IPS DF 6.9 (cell line): ENCODE measurements at regions not wholly inside any gene's neighbourhood (a gene's known extent, or its start where the extent isn't known, plus 50 kb on each side); places are given as distances from the start of the nearest gene placed in this dataset.
A peak's percentile ranks its signal among the peaks of the same experiment; 100 is the strongest.

Source experiments
- DNase-seq: peaks from one replicate; pipeline ENCODE4 v3.0.0-alpha.2; 2013; ENCODE audit warnings: low read depth, low spot score
- H3K27ac ChIP-seq: one replicate; pipeline ENCODE4 v1.5.1; 2013; ENCODE audit warnings: low read length, control low read depth
- H3K27me3 ChIP-seq: 2 replicates; pipeline ENCODE4 v1.6.1; 2013; ENCODE audit warnings: mild to moderate bottlenecking, low read length; ENCODE audit not compliant: control insufficient read depth, insufficient read depth
- H3K36me3 ChIP-seq: 2 replicates; pipeline ENCODE4 v1.6.1; 2013; ENCODE audit warnings: low read length; ENCODE audit not compliant: control insufficient read depth, insufficient read depth
- H3K4me1 ChIP-seq: 2 replicates; pipeline ENCODE4 v1.6.1; 2013; ENCODE audit warnings: low read length; ENCODE audit not compliant: control insufficient read depth, insufficient read depth
- H3K4me3 ChIP-seq: 2 replicates; pipeline ENCODE4 v1.5.1; 2013; ENCODE audit warnings: mild to moderate bottlenecking, low read length
- H3K9me3 ChIP-seq: 2 replicates; pipeline ENCODE4 v1.6.1; 2013; ENCODE audit warnings: low read length, inconsistent platforms; ENCODE audit not compliant: control insufficient read depth, insufficient read depth
- WGBS: extraction: QIAGEN DNeasy Blood & Tissue Kit; methylation state at CpG from one replicate; pipeline ENCODE4 v1.1.7; 2013; ENCODE audit warnings: mixed read lengths, missing lambda C conversion rate; ENCODE audit not compliant: insufficient read length, insufficient coverage; 5-methylcytosine and 5-hydroxymethylcytosine counted together

DNA sequence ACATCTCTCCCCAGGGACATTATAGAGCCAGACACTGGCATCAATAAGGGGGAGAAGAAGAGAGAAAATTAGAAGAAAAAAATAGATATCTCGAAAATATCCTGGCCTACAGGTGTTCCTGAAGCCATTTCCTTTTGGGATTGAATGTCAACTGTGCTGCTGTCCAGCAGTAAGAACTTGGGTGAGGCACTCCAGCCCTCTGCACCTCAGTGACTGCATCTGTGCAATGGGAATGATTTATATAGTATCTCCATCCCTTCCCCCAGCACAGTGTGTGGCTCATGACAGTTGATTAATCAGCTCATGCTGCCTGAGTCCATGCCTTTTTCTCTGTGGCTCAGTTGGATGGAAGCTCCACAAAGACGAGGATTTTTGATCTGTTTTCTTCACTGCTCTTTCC, 74.1 kb upstream of the TINAGL1 start:
- Histone ChIP-seq H3K27me3 (no peaks in the 10 kb centered on the region), H3K9me3 (no peaks in the 10 kb centered on the region), H3K36me3 (no peaks in the 10 kb centered on the region), H3K4me1 (peaks cover 19% of the 10 kb centered on the region), H3K27ac (no peak overlapping the region), H3K4me3 (no peak overlapping the region)
- no peak for DNase-seq
- no CpG with 5 or more reads among the region's 2 CpGs for WGBS

- WGBS: no CpG with 5 or more reads among the region's 11 CpGs
Measured at GRCh38 chr1:31502926-31503511, 73.3 kb upstream of the TINAGL1 start.

DNA sequence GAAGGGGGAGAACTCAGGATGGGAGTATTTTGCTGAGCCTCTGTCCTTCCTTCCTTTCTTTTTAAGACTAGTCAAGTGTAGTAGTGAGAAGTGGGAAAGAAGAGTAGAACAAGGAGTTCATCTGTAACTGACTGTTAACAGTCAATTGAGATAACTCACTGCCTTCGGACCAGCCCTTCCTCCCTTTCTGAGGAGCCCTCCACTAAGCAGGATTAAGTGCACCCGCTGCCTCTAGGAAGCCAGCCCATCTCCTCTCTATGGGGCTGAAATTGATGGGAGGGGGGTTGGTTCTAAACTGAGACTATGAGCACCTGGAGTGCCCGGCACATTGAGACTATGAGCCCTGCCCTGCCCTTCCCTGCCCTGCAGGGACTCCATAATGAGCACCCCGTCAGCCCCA, 72.7 kb upstream of the TINAGL1 start:
- peaks cover 19% of the 10 kb centered on the region for H3K4me1 ChIP-seq
- H3K9me3 ChIP-seq: no peaks in the 10 kb centered on the region
- no peak overlapping the region for H3K27ac ChIP-seq
- H3K27me3 ChIP-seq: no peaks in the 10 kb centered on the region
- DNase-seq: no peak
- no peak overlapping the region for H3K4me3 ChIP-seq
- no CpG with 5 or more reads among the region's 4 CpGs for WGBS
- no peaks in the 10 kb centered on the region for H3K36me3 ChIP-seq

More at GRCh38 chr1:31502926-31503511, 73.3 kb upstream of the TINAGL1 start:
- H3K9me3 ChIP-seq: no peaks in the 10 kb centered on the region
- no peaks in the 10 kb centered on the region for H3K27me3 ChIP-seq
- no peaks in the 10 kb centered on the region for H3K36me3 ChIP-seq
- peak; percentile 50 for DNase-seq
- H3K4me3 ChIP-seq: no peak overlapping the region
- peaks cover 19% of the 10 kb centered on the region for H3K4me1 ChIP-seq
- no peak overlapping the region for H3K27ac ChIP-seq

DNA sequence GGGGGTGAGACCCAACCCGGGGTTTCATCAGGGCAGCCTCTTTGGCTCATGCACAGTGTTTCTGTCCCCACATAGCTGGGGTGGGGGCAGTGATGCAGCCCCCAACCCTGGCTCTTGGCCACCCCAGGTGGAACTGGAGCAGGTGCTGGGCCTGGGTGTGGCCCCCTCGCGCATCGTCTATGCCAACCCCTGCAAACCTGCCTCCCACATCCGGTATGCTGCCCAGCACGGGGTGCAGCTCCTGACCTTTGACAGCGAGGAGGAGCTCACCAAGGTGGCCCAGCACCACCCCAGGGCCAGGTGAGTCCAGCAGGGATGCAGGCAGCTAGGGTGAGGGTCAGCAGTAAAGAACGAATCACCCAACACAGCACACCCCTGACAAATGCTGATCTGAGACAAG, 72.3 kb upstream of the TINAGL1 start:
- no peak overlapping the region for H3K27ac ChIP-seq
- WGBS: no CpG with 5 or more reads among the region's 8 CpGs

DNA sequence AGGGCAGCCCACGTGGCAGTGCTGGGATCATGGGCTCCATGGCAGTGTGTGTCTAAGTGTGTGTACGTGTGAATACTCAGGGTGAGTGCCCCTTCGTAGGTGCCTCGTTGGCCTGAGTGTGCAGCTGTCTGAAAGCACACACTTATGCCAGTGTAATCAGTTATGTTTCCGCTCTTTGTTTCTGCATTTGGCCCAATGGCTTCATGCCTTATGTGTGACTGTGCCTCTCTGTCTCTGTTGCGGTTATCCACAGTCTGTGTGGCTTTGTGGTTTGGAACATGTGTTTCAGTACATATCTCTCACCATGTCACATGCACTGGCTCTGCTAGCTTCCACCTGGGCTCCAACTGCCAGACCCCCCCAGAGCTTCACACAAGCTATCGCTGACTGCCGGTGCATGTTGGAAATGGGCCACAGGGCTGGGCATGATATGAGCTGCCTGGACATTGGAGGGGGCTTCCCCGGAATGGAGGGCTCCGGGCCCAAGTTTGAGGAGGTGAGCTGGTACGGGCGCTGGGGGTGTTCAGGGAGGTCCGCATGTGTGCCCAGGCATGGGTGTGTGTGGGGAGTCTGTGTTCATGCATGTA, 70.3 kb upstream of the TINAGL1 start:
- Histone ChIP-seq H3K4me1 (peaks cover 14% of the 10 kb centered on the region), H3K27ac (no peak overlapping the region), H3K36me3 (no peaks in the 10 kb centered on the region), H3K27me3 (no peaks in the 10 kb centered on the region), H3K4me3 (no peak overlapping the region), H3K9me3 (no peaks in the 10 kb centered on the region)
- no peak for DNase-seq
- no CpG with 5 or more reads among the region's 13 CpGs for WGBS

More for the DNA sequence above, 72.3 kb upstream of the TINAGL1 start:
- Histone ChIP-seq H3K4me3 (no peak overlapping the region), H3K9me3 (no peaks in the 10 kb centered on the region), H3K36me3 (no peaks in the 10 kb centered on the region), H3K27me3 (no peaks in the 10 kb centered on the region), H3K4me1 (peaks cover 19% of the 10 kb centered on the region)
- DNase-seq: no peak

DNA sequence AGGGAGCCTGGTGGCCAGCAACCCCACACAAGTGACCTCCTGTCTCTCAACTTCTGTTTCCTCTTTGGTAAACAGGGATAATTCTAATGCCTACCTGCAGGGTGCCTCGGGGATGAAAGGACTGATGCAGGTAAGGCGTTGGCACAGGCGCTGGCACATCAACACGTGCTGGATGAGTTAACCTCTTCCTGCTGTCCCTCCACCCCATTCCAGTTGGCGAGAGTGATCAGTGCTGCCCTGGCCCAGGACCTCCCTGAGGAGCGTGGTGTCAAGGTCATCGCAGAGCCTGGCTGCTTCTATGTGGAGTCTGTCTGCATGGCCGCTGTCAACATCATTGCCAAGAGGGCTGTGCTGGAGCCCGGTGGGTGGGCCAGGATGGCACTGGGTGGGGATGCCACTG, 69.1 kb upstream of the TINAGL1 start:
- H3K9me3 ChIP-seq: no peaks in the 10 kb centered on the region
- no peaks in the 10 kb centered on the region for H3K27me3 ChIP-seq
- no peak overlapping the region for H3K27ac ChIP-seq
- H3K4me3 ChIP-seq: no peak overlapping the region
- H3K4me1 ChIP-seq: peaks cover 14% of the 10 kb centered on the region
- DNase-seq: no peak
- no peaks in the 10 kb centered on the region for H3K36me3 ChIP-seq
- no CpG with 5 or more reads among the region's 9 CpGs for WGBS

- Histone ChIP-seq H3K4me3 (no peak overlapping the region), H3K36me3 (no peaks in the 10 kb centered on the region), H3K27ac (no peak overlapping the region), H3K27me3 (no peaks in the 10 kb centered on the region), H3K9me3 (no peaks in the 10 kb centered on the region), H3K4me1 (peaks cover 13% of the 10 kb centered on the region)
- no peak for DNase-seq
- WGBS: no CpG with 5 or more reads among the region's 20 CpGs
Measured at GRCh38 chr1:31507676-31508530, 68.4 kb upstream of the TINAGL1 start.

DNA sequence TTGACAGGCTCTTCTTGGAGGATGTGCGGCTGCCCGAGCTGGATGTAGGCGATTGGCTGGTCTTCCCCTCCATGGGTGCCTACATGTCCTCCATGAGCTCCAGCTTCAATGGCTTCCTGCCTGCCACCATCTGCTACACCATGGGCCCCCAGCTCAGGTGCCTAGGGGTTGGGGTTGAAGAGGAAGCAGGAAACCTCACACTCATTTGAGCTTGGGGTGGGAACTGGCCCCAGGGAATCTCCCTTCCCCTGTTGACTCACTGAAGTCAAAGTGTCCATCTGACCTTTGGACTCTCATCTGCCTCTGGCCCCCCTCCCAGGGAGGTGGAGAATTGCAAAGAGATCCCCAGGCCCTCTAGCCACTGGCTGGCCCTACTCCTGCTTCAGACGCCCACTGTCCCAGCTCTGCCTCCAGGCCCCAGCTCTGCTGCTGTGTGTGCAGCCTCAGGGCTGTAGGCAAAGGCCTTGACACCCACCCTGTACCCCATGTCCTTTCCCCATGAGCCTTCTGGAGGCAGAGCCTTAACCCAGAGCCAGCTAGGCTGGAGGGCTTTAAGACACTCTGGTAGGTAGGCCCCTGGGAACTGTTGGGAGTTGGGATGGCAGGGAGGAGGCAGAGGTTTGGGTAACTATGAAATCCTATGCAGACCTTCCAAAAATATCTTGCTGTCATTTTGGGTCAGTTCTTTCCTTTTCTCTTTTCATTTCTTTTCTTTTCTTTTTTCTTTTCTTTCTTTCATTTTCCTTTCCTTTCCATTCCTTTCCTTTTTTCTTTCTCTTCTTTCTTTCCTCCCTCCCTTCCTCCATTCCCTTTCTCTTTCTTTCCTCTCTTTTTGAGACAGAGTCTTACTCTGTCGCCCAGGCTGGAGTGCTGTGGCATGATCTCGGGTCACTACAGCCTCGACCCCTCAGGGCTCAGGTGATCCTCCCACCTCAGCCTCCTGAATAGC, 66.9 kb upstream of the TINAGL1 start:
- H3K4me3 ChIP-seq: no peak overlapping the region

DNA sequence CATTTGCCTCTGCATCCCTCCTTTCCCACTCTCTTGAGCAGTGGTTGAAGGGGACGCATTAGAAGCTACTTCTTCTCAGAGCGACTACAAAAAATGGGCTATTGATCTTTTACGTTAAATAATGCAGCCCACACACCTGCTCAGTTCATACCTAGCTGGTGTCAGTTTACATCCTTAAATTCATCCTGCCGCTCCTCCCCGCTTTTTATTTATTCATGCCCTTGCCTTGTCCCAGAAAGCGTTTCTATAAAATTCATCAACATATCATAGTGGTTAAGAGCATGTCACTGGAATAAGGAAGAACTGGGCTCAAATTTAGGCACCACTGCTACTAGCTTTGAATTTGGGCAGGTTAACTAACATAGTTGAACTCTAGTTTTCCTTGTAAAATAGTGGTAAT, 66.0 kb upstream of the TINAGL1 start:
- H3K4me3 ChIP-seq: no peak overlapping the region
- no peaks in the 10 kb centered on the region for H3K27me3 ChIP-seq
- no peaks in the 10 kb centered on the region for H3K9me3 ChIP-seq
- no peak overlapping the region for H3K27ac ChIP-seq
- H3K36me3 ChIP-seq: no peaks in the 10 kb centered on the region
- WGBS: no CpG with 5 or more reads among the region's 6 CpGs
- DNase-seq: no peak
- 0 out of 2 replicates have a peak, but pooled peaks cover 2% of the 10 kb centered on the region for H3K4me1 ChIP-seq

More for the DNA sequence above, 66.9 kb upstream of the TINAGL1 start:
- no peaks in the 10 kb centered on the region for H3K9me3 ChIP-seq
- no peak for DNase-seq
- no CpG with 5 or more reads among the region's 7 CpGs for WGBS
- no peak overlapping the region for H3K27ac ChIP-seq
- no peaks in the 10 kb centered on the region for H3K36me3 ChIP-seq
- H3K27me3 ChIP-seq: no peaks in the 10 kb centered on the region
- H3K4me1 ChIP-seq: 0 out of 2 replicates have a peak, but pooled peaks cover 2% of the 10 kb centered on the region
